HL-60 (cell line): ENCODE measurements at regions not wholly inside any gene's neighbourhood (a gene's known extent, or its start where the extent isn't known, plus 50 kb on each side); places are given as distances from the start of the nearest gene placed in this dataset.

Experiments used
- CTCF ChIP-seq: IDR thresholded peaks from one replicate; pipeline ENCODE4 v1.5.1; 2011; ENCODE audit warnings: low read length, control low read depth, inconsistent platforms; ENCODE audit not compliant: insufficient read depth
- GABPA ChIP-seq: IDR thresholded peaks from 2 replicates; pipeline ENCODE4 v1.6.1; 2012; ENCODE audit warnings: low read depth

DNA sequence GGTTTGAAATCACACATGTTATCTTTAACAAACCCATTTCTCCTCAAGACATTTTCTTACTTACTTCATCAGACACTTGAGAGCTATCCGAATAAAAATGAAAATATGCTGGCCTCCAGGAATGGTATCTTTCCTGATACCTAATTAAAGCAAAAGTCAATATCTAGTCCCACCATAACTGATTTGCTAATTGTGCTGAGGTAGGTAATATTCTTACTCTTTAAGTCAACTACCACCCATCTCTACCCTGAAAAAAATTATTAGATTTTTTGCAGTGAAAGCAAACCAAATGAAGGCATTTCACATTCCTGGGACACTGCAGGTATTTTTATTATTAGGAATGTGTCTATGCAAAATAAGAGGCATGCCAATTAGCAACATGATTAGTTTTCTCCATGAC lies 175.8 kb downstream of the QDPR start:
- no peak for TF ChIP-seq CTCF
- no peak for TF ChIP-seq GABPA
